ENCODE measurements at regions not wholly inside any gene's neighbourhood (a gene's known extent, or its start where the extent isn't known, plus 50 kb on each side); places are given as distances from the start of the nearest gene placed in this dataset.

- TF ChIP-seq ZBTB14 (CRISPR knock-in tag; IDR thresholded peaks at IDR 0.05) (no peak), PLSCR1 (CRISPR knock-in tag; IDR thresholded peaks at IDR 0.05; ENCODE audit: borderline replicate concordance) (no peak), ZNF709 (CRISPR knock-in tag; IDR thresholded peaks at IDR 0.05) (no peak), RELA (CRISPR knock-in tag; IDR thresholded peaks at IDR 0.05) (no peak), HES4 (CRISPR knock-in tag; IDR thresholded peaks at IDR 0.05; ENCODE audit: borderline replicate concordance) (no peak), ZNF557 (CRISPR knock-in tag; IDR thresholded peaks at IDR 0.05) (no peak), TAF1 (CRISPR knock-in tag; IDR thresholded peaks at IDR 0.05) (peak; percentile 26; the same call in 1 of the 2 replicates), PHF5A (CRISPR knock-in tag; IDR thresholded peaks at IDR 0.05; ENCODE audit: low read depth, unreplicated experiment) (no peak), ZSCAN21 (CRISPR knock-in tag; IDR thresholded peaks at IDR 0.05; ENCODE audit: borderline replicate concordance) (no peak), ZBED4 (CRISPR knock-in tag; IDR thresholded peaks at IDR 0.05; ENCODE audit: borderline replicate concordance) (no peak), ZNF75D (CRISPR knock-in tag; IDR thresholded peaks at IDR 0.05; ENCODE audit: borderline replicate concordance) (no peak), ZNF891 (CRISPR knock-in tag; IDR thresholded peaks at IDR 0.05) (no peak), PAF1 (CRISPR knock-in tag; IDR thresholded peaks at IDR 0.05) (no peak), TAF15 (IDR thresholded peaks at IDR 0.05; ENCODE audit: low read depth, low read length, poor library complexity, severe bottlenecking) (no peak), SRSF4 (IDR thresholded peaks at IDR 0.05; ENCODE audit: low read depth, low read length, poor library complexity, severe bottlenecking) (no peak), GABPA (IDR thresholded peaks at IDR 0.05; ENCODE audit: low read depth, low read length) (no peak), GABPA (CRISPR knock-in tag; IDR thresholded peaks at IDR 0.05; ENCODE audit: low read depth) (no peak), ZNF639 (CRISPR knock-in tag; conservative IDR thresholded peaks at IDR 0.05) (no peak), ZNF580 (CRISPR knock-in tag; IDR thresholded peaks at IDR 0.05; ENCODE audit: borderline replicate concordance, low read depth) (no peak), NFKBIZ (CRISPR knock-in tag; IDR thresholded peaks at IDR 0.05) (no peak), MBD4 (IDR thresholded peaks at IDR 0.05; ENCODE audit: borderline replicate concordance, low read length) (no peak), ZFP1 (CRISPR knock-in tag; IDR thresholded peaks at IDR 0.05) (no peak), SP2 (CRISPR knock-in tag; IDR thresholded peaks at IDR 0.05) (no peak)
These were observed 127.7 kb upstream of the MAX start (continued) for GRCh38 chr14:65229748-65230728.
